Limb (tissue), 2 donors: ENCODE measurements at regions not wholly inside any gene's neighbourhood (a gene's known extent, or its start where the extent isn't known, plus 50 kb on each side); places are given as distances from the start of the nearest gene placed in this dataset.

Experiments used
- DNase-seq, 2 donors: peaks; one replicate each; pipeline ENCODE4 v3.0.0-alpha.2; 2016; ENCODE audit errors: extremely low spot score in 2 of 2

GRCh38 chr2:235301202-235302076 lies 192.4 kb upstream of the AGAP1 start:
- DNase-seq = no peak

- no peak for DNase-seq
These were observed 191.6 kb upstream of the AGAP1 start for GRCh38 chr2:235302263-235302662.

- no peak for DNase-seq
These were observed 190.1 kb upstream of the AGAP1 start for GRCh38 chr2:235303499-235304291.

- no peak for DNase-seq
These were observed 188.2 kb upstream of the AGAP1 start for GRCh38 chr2:235305678-235306077.

- no peak for DNase-seq
These were observed 182.8 kb upstream of the AGAP1 start for GRCh38 chr2:235311044-235311443.

GRCh38 chr2:235312571-235312970 lies 181.3 kb upstream of the AGAP1 start:
- DNase-seq = no peak

GRCh38 chr2:235314371-235314930 lies 179.4 kb upstream of the AGAP1 start:
- DNase-seq = peak in 1 of 2 donors; percentile 13

- DNase-seq = no peak
These were observed 174.7 kb upstream of the AGAP1 start for GRCh38 chr2:235319095-235319494.

- no peak for DNase-seq
These were observed 173.5 kb upstream of the AGAP1 start for GRCh38 chr2:235320326-235320725.

- DNase-seq = peak in 1 of 2 donors; percentile 8
These were observed 169.5 kb upstream of the AGAP1 start for GRCh38 chr2:235324324-235324723.

- DNase-seq = no peak
These were observed 168.7 kb upstream of the AGAP1 start for GRCh38 chr2:235325151-235325550.

- no peak for DNase-seq
These were observed 164.9 kb upstream of the AGAP1 start for GRCh38 chr2:235328991-235329390.

- peak in 1 of 2 donors; percentile 12 for DNase-seq
These were observed 162.9 kb upstream of the AGAP1 start for GRCh38 chr2:235330775-235331451.

GRCh38 chr2:235332240-235332890 lies 161.5 kb upstream of the AGAP1 start:
- DNase-seq = no peak

- no peak for DNase-seq
These were observed 160.8 kb upstream of the AGAP1 start for GRCh38 chr2:235333076-235333475.

- no peak for DNase-seq
These were observed 159.7 kb upstream of the AGAP1 start for GRCh38 chr2:235334179-235334578.

GRCh38 chr2:235343156-235343774 lies 150.6 kb upstream of the AGAP1 start:
- no peak for DNase-seq

- DNase-seq = no peak
These were observed 150.0 kb upstream of the AGAP1 start for GRCh38 chr2:235343869-235344268.

GRCh38 chr2:235345745-235346144 lies 148.1 kb upstream of the AGAP1 start:
- no peak for DNase-seq

GRCh38 chr2:235347691-235348090 lies 146.2 kb upstream of the AGAP1 start:
- DNase-seq = no peak

GRCh38 chr2:235348329-235348728 lies 145.5 kb upstream of the AGAP1 start:
- DNase-seq = no peak
